CD4-positive, alpha-beta T cell treated with Interleukin-15 for 4 hours (primary cell): ENCODE measurements at regions not wholly inside any gene's neighbourhood (a gene's known extent, or its start where the extent isn't known, plus 50 kb on each side); places are given as distances from the start of the nearest gene placed in this dataset.
A peak's percentile ranks its signal among the peaks of the same experiment; 100 is the strongest.

Experiments used
- DNase-seq: peaks from one replicate; pipeline ENCODE4 v3.0.0-alpha.2; 2020; ENCODE audit warnings: low spot score

DNA sequence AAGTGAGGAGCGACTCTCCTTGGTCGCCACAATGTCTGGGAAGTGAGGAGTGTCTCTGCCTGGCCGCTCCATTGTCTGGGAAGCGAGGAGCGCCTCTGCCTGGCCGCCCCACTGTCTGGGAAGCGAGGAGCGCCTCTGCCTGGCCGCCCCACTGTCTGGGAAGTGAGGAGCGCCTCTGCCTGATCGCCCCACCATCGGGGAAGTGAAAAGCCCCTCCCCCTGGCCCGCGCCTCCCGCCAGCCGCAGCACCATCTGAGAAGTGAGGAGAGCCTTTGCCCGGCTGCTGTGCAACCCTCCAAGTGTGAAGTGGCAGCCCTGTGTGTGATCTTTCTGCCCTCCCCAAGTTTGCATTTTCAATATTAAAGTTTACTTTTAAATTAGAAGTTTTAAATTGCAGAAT is 95.0 kb upstream of the PPP2R5A start:
- DNase-seq: no peak

DNA sequence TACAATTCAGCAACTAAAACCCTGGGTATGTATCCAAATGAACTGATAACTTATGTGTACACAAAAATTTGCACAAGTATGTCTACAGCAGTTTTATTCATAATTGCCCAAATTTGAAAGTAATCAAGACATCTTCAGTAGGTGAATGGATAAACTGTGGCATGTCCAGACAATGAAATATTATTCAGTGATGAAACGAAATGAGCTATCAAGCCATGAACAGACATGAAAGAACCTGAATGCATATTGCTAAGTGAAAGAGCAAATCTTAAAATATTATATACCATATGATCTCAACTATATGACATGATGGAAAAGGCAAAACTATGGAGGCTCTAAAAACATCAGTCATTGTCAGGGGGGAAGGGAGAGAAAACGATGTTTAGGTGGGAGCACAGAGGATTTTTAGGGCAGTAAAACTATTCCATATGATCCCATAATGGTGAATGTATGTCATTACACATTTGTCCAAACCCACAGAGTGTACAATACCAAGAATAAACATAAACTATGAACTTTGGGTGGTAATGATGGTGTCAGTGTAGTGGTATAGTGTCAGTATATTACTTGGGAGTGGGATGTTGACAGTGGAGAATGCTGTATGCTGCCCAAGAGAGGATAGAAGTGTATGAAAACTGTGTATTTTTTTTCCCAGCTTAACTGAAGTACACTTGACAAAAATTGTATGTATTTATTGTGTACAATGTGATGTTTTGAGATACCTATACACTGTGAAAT is 92.8 kb upstream of the PPP2R5A start:
- no peak for DNase-seq

DNA sequence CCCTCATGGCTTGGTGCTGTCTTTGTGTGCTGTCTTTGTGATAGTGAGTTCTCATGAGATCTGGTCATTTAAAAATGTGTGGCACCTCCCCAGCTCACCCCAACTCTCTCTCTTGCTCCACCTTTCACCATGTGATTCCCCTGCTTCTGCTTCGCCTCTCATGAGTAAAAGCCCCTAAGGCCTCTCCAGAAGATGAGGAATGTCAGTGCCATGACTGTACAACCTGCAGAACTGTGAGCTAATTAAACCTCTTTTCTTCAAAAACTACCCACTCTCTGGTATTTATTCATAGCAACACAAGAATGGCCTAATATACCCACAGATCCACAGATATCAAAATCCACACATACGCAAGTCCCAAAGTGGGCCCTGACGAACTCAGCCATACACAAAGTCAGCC is 88.9 kb upstream of the PPP2R5A start:
- no peak for DNase-seq

- DNase-seq: no peak
Observed at GRCh38 chr1:212201461-212201860, 83.7 kb upstream of the PPP2R5A start.

GRCh38 chr1:212203630-212204029 is 81.6 kb upstream of the PPP2R5A start:
- no peak for DNase-seq

- no peak for DNase-seq
Observed at GRCh38 chr1:212205006-212205405, 80.2 kb upstream of the PPP2R5A start.

- DNase-seq: no peak
Observed at GRCh38 chr1:212205843-212206242, 79.4 kb upstream of the PPP2R5A start.

DNA sequence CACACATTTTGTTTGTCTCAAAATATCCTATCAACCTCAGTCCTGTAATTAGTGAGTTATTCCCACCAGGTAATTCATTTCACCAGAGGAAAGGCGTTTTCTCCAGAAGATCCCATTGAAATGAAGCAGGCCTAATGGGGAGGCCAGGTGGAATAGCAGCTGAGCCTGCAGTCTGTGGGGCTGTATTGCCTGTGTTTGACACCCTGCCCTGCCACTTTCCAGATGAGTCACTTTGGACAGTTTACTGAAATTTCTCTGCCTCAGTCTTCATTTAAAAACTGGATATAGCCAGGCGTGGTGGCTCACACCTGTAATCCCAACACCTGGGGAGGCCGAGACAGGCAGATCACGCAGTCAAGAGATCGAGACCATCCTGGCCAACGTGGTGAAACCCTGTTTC is 78.1 kb upstream of the PPP2R5A start:
- DNase-seq: no peak

DNA sequence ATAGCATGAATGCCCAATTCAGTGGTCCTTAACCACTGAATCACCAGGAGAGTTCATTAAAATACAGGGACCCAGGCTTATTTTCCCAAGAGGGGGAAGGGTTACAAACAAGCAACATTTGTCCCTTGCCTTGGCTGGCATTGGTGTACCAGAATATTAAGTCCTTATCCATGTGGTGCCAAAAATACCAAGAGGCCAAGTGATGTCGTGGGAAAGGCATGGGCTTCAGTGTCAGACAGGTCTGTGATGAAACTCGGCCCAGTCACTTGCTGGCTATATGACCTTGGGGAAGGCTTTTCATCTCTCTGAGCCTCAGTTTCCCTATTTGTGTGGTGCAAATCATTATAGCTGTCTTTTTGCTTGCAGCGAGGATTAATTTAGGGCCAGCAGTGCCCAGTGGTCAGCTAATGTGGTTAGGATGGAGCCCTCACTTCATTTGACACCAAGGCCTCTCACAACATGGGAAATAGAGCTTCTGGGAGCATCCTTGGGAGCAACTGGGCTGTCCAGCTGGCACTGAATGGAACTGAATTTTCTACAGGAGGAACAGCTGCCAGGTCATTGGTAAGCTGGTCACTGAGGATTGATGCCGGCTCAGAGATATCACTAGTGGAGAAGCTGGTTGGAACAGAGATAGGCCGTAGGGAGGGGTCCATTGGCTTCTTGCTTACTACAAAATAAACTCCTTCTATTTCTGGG is 77.2 kb upstream of the PPP2R5A start:
- DNase-seq: no peak

DNA sequence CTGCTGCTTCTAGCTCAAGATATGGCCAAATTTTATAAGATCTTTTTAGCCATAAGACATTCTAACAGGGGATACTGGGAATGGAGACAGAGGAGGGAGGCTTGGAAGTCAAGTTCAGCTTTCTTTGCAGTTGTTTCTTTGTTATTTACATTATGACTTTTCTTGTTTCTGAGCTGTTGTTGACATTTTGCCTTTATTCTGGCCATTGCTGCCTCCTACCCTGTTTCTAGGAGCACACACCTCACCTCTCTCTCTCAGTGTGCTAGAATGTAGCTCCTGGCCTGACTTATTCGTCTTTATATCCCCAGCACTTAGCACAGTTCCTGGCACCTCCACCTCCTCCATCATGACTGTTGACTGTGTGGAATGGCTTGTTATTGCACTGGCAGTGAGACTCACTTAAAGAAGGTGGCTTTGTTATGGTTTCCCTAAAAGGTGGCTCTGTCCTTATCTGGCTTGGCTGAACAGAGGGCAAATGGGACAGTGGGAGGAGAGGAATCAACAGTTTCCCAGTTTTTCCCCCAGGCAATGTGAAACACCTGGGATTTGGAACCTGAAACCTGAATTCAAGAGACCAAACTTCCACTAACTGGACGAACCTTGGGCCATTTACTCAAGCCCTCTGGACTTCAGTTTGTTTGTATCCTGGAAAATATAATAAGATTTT is 76.1 kb upstream of the PPP2R5A start:
- DNase-seq: no peak

- DNase-seq: no peak
Observed at GRCh38 chr1:212211371-212211770, 73.8 kb upstream of the PPP2R5A start.

- no peak for DNase-seq
Observed at GRCh38 chr1:212212343-212212742, 72.9 kb upstream of the PPP2R5A start.

DNA sequence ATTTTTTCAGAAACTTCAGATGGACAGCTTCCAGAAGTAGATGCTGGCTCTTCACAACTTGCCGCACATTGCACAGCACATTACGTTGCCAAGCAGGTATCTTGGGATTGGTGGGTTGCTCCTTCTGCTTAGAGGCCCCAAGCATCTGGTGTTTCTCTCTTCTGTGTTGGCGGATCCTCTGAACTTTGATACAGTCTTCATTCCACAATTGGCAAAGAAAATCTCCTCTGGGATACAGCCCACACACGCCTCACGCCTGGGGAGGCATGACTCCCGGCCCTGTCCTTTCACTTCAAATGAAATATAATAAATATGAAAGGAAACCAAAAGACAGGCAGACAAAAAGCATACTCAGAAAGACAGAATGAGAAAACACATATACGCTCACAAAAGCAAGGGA is 72.3 kb upstream of the PPP2R5A start:
- no peak for DNase-seq

DNA sequence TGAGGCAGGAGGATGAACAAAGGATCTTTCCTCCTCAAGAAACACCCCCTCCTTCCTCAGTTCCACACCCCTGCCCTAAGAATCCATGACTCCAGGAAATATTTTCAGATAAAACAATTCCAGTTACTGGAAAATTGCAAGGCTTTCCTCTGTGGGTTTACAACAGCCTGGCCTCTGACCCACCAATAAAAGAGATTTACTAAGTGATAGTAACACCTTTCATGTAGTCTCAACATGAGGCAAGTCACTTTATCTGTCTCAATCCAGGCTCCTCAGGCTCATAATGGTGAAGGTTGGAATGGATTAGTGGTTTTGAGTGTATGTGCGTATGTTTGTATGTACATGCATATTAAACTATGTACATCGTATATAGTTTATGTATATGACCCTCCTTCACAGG is 71.4 kb upstream of the PPP2R5A start:
- no peak for DNase-seq

- no peak for DNase-seq
Observed at GRCh38 chr1:212214325-212214724, 70.9 kb upstream of the PPP2R5A start.

DNA sequence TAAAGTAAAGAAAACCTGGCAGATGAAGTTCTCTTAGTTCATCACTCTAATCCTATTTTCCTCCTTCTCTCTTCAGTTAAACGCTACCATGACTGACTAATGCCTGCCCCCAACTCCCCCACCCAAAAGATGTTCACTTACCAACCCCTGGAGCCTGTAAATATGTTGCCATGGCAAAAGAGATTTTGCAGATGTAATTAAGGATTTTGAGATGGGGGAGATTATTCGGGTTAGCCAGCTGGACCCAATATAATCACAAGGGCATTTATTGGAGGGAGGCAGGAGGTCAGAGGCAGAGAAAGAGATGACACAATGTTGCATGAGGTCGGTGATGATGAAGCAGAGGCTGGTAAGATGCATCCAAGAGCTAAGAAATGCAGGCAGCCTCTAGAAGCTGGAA is 69.3 kb upstream of the PPP2R5A start:
- DNase-seq: no peak

GRCh38 chr1:212217633-212218032 is 67.6 kb upstream of the PPP2R5A start:
- DNase-seq: no peak

- no peak for DNase-seq
Observed at GRCh38 chr1:212218065-212218464, 67.1 kb upstream of the PPP2R5A start.

GRCh38 chr1:212218911-212219310 is 66.3 kb upstream of the PPP2R5A start:
- no peak for DNase-seq

GRCh38 chr1:212219679-212220463 is 65.3 kb upstream of the PPP2R5A start:
- no peak for DNase-seq

GRCh38 chr1:212221801-212222200 is 63.4 kb upstream of the PPP2R5A start:
- no peak for DNase-seq

GRCh38 chr1:212224102-212224501 is 61.1 kb upstream of the PPP2R5A start:
- DNase-seq: no peak

GRCh38 chr1:212225416-212225815 is 59.8 kb upstream of the PPP2R5A start:
- peak; percentile 44 for DNase-seq
